Karpas-422 (cell line): ENCODE measurements at regions not wholly inside any gene's neighbourhood (a gene's known extent, or its start where the extent isn't known, plus 50 kb on each side); places are given as distances from the start of the nearest gene placed in this dataset.

Experiments used
- DNase-seq: peaks from one replicate; pipeline ENCODE4 v3.0.0-alpha.2; 2015
- H2AFZ ChIP-seq: fragments of 200-600 bp; sonication (generic); 2 replicates; pipeline ENCODE4 v1.6.1; 2014; ENCODE audit warnings: antibody characterized with exemption, low read length, mixed read lengths
- H3K27ac ChIP-seq: fragments of 200-600 bp; sonication (generic); 2 replicates; pipeline ENCODE4 v1.5.1; 2014; ENCODE audit warnings: mild to moderate bottlenecking, low read length, moderate library complexity
- H3K27me3 ChIP-seq: fragments of 200-600 bp; sonication (generic); 2 replicates; pipeline ENCODE4 v1.6.1; 2014; ENCODE audit warnings: low read length, mixed read lengths
- H3K36me3 ChIP-seq: fragments of 200-600 bp; sonication (generic); 2 replicates; pipeline ENCODE4 v1.6.1; 2014; ENCODE audit warnings: low read length, mixed read lengths; ENCODE audit not compliant: insufficient read depth
- H3K4me1 ChIP-seq: fragments of 200-600 bp; sonication (generic); 2 replicates; pipeline ENCODE4 v1.6.1; 2014; ENCODE audit warnings: mild to moderate bottlenecking, low read length, mixed read lengths
- H3K4me2 ChIP-seq: fragments of 200-600 bp; sonication (generic); 2 replicates; pipeline ENCODE4 v1.6.1; 2014; ENCODE audit warnings: low read length, low read depth, mild to moderate bottlenecking; ENCODE audit not compliant: poor library complexity, severe bottlenecking
- H3K4me3 ChIP-seq: fragments of 200-600 bp; sonication (generic); 2 replicates; pipeline ENCODE4 v1.5.1; 2014; ENCODE audit warnings: mild to moderate bottlenecking, antibody characterized with exemption, low read length, mixed read lengths
- H3K79me2 ChIP-seq: fragments of 200-600 bp; sonication (generic); 2 replicates; pipeline ENCODE4 v1.6.1; 2014; ENCODE audit warnings: mild to moderate bottlenecking, low read length, mixed read lengths
- H3K9ac ChIP-seq: fragments of 200-600 bp; sonication (generic); 2 replicates; pipeline ENCODE4 v1.6.0; 2014; ENCODE audit warnings: low read length
- H3K9me2 ChIP-seq: fragments of 200-600 bp; sonication (generic), shearing (Covaris generic); replicated peaks from 2 replicates; pipeline ENCODE4 v1.6.0; 2014; ENCODE audit warnings: mild to moderate bottlenecking, low read length, moderate library complexity; ENCODE audit not compliant: insufficient read depth
- H3K9me3 ChIP-seq: fragments of 300-700, 200-600 bp; sonication (generic); 2 replicates; pipeline ENCODE4 v1.6.1; 2014; ENCODE audit warnings: low read length, mixed read lengths
- H4K20me1 ChIP-seq: fragments of 200-600 bp; sonication (generic); 2 replicates; pipeline ENCODE4 v1.6.1; 2014; ENCODE audit warnings: mild to moderate bottlenecking, antibody characterized with exemption, low read length, low read depth; ENCODE audit not compliant: insufficient read depth

- Histone ChIP-seq H2AFZ (no peak overlapping the region), H3K27ac (no peak overlapping the region), H3K36me3 (no peaks in the 10 kb centered on the region), H3K27me3 (no peaks in the 10 kb centered on the region), H3K4me2 (no peak overlapping the region), H3K9me3 (no peaks in the 10 kb centered on the region), H4K20me1 (no peaks in the 10 kb centered on the region), H3K9me2 (no peaks in the 10 kb centered on the region), H3K4me3 (no peak overlapping the region), H3K79me2 (no peaks in the 10 kb centered on the region), H3K9ac (no peak overlapping the region), H3K4me1 (no peaks in the 10 kb centered on the region)
- no peak for DNase-seq
Observed at GRCh38 chr5:117218789-117219188, 644.2 kb upstream of the SEMA6A start.

GRCh38 chr5:117212866-117213265 lies 638.2 kb upstream of the SEMA6A start:
- H3K27ac ChIP-seq: no peak overlapping the region
- H3K9ac ChIP-seq: no peak overlapping the region
- DNase-seq: no peak
- H3K27me3 ChIP-seq: no peaks in the 10 kb centered on the region
- no peaks in the 10 kb centered on the region for H3K79me2 ChIP-seq
- no peak overlapping the region for H3K4me2 ChIP-seq
- H3K4me3 ChIP-seq: no peak overlapping the region
- H3K4me1 ChIP-seq: no peaks in the 10 kb centered on the region
- H4K20me1 ChIP-seq: no peaks in the 10 kb centered on the region
- H3K9me2 ChIP-seq: no peaks in the 10 kb centered on the region
- H2AFZ ChIP-seq: no peak overlapping the region
- H3K36me3 ChIP-seq: no peaks in the 10 kb centered on the region
- peaks cover 2% of the 10 kb centered on the region; the same call in 1 of the 2 replicates for H3K9me3 ChIP-seq

- Histone ChIP-seq H3K36me3 (no peaks in the 10 kb centered on the region), H3K4me1 (no peaks in the 10 kb centered on the region), H3K9me2 (no peaks in the 10 kb centered on the region), H3K4me2 (no peak overlapping the region), H3K9ac (no peak overlapping the region), H4K20me1 (no peaks in the 10 kb centered on the region), H3K27ac (no peak overlapping the region), H3K9me3 (peaks cover 2% of the 10 kb centered on the region; the same call in 1 of the 2 replicates), H3K4me3 (no peak overlapping the region), H3K27me3 (no peaks in the 10 kb centered on the region), H3K79me2 (no peaks in the 10 kb centered on the region), H2AFZ (no peak overlapping the region)
- no peak for DNase-seq
Observed at GRCh38 chr5:117210796-117211195, 636.2 kb upstream of the SEMA6A start.

GRCh38 chr5:117209479-117209878 lies 634.9 kb upstream of the SEMA6A start:
- Histone ChIP-seq H3K79me2 (no peaks in the 10 kb centered on the region), H3K36me3 (no peaks in the 10 kb centered on the region), H3K4me1 (no peaks in the 10 kb centered on the region), H2AFZ (no peak overlapping the region), H3K4me3 (no peak overlapping the region), H3K27me3 (no peaks in the 10 kb centered on the region), H3K9ac (no peak overlapping the region), H3K4me2 (no peak overlapping the region), H4K20me1 (no peaks in the 10 kb centered on the region), H3K9me3 (peaks cover 2% of the 10 kb centered on the region; the same call in 1 of the 2 replicates), H3K27ac (no peak overlapping the region), H3K9me2 (no peaks in the 10 kb centered on the region)
- DNase-seq: no peak

- H3K4me2 ChIP-seq: no peak overlapping the region
- no peaks in the 10 kb centered on the region for H3K79me2 ChIP-seq
- no peaks in the 10 kb centered on the region for H3K4me1 ChIP-seq
- no peak overlapping the region for H2AFZ ChIP-seq
- no peak overlapping the region for H3K9ac ChIP-seq
- no peaks in the 10 kb centered on the region for H4K20me1 ChIP-seq
- H3K9me2 ChIP-seq: no peaks in the 10 kb centered on the region
- H3K27me3 ChIP-seq: no peaks in the 10 kb centered on the region
- H3K9me3 ChIP-seq: peaks cover 2% of the 10 kb centered on the region; the same call in 1 of the 2 replicates
- DNase-seq: no peak
- no peak overlapping the region for H3K27ac ChIP-seq
- no peaks in the 10 kb centered on the region for H3K36me3 ChIP-seq
- H3K4me3 ChIP-seq: no peak overlapping the region
Observed at GRCh38 chr5:117207088-117207668, 632.6 kb upstream of the SEMA6A start.

GRCh38 chr5:117205894-117206293 lies 631.3 kb upstream of the SEMA6A start:
- H3K4me3 ChIP-seq: no peak overlapping the region
- H3K79me2 ChIP-seq: no peaks in the 10 kb centered on the region
- H3K9ac ChIP-seq: no peak overlapping the region
- H3K4me1 ChIP-seq: no peaks in the 10 kb centered on the region
- no peak for DNase-seq
- no peaks in the 10 kb centered on the region for H3K27me3 ChIP-seq
- no peaks in the 10 kb centered on the region for H4K20me1 ChIP-seq
- no peaks in the 10 kb centered on the region for H3K9me2 ChIP-seq
- H3K9me3 ChIP-seq: peaks cover 2% of the 10 kb centered on the region; the same call in 1 of the 2 replicates
- no peak overlapping the region for H3K4me2 ChIP-seq
- no peaks in the 10 kb centered on the region for H3K36me3 ChIP-seq
- H3K27ac ChIP-seq: no peak overlapping the region
- no peak overlapping the region for H2AFZ ChIP-seq

- H3K9me3 ChIP-seq: peaks cover 2% of the 10 kb centered on the region; the same call in 1 of the 2 replicates
- no peaks in the 10 kb centered on the region for H3K79me2 ChIP-seq
- no peaks in the 10 kb centered on the region for H3K36me3 ChIP-seq
- H3K4me2 ChIP-seq: no peak overlapping the region
- H3K4me1 ChIP-seq: no peaks in the 10 kb centered on the region
- H3K4me3 ChIP-seq: no peak overlapping the region
- no peak overlapping the region for H3K27ac ChIP-seq
- H2AFZ ChIP-seq: no peak overlapping the region
- H3K9ac ChIP-seq: no peak overlapping the region
- no peaks in the 10 kb centered on the region for H3K27me3 ChIP-seq
- no peaks in the 10 kb centered on the region for H3K9me2 ChIP-seq
- DNase-seq: no peak
- no peaks in the 10 kb centered on the region for H4K20me1 ChIP-seq
Observed at GRCh38 chr5:117204926-117205869, 630.6 kb upstream of the SEMA6A start.

GRCh38 chr5:117204404-117204803 lies 629.8 kb upstream of the SEMA6A start:
- no peak overlapping the region for H3K4me3 ChIP-seq
- H3K4me1 ChIP-seq: no peaks in the 10 kb centered on the region

More at GRCh38 chr5:117204404-117204803, 629.8 kb upstream of the SEMA6A start:
- no peak for DNase-seq
- Histone ChIP-seq H3K9me3 (no peaks in the 10 kb centered on the region; the same call in 1 of the 2 replicates), H3K9me2 (no peaks in the 10 kb centered on the region), H4K20me1 (no peaks in the 10 kb centered on the region), H3K9ac (no peak overlapping the region), H3K79me2 (no peaks in the 10 kb centered on the region), H2AFZ (no peak overlapping the region), H3K27me3 (no peaks in the 10 kb centered on the region), H3K4me2 (no peak overlapping the region), H3K36me3 (no peaks in the 10 kb centered on the region), H3K27ac (no peak overlapping the region)
